HepG2 (cell line): ENCODE measurements at regions not wholly inside any gene's neighbourhood (a gene's known extent, or its start where the extent isn't known, plus 50 kb on each side); places are given as distances from the start of the nearest gene placed in this dataset.

Source experiments
- ATAC-seq: fragments of 200-7000 bp; cut with Tn5 transposase; 3 replicates; pipeline ENCODE4 v1.9.1; 2020; ENCODE audit warnings: mild to moderate bottlenecking, moderate library complexity
- BruUV-seq: library from RNA; stranded (reverse); fragments of 400-500 nt; replicated peaks from 2 replicates; lab custom pipeline; 2021; lab: Mats Ljungman, UMichigan
- CTCF ChIA-PET: fragments of 300-600 bp; formaldehyde crosslinking; extraction: SDS; loops from one replicate; lab custom pipeline; 2021; ENCODE audit warnings: low total read pairs, inconsistent platforms, low intra/inter-chr PET ratio; lab: Yijun Ruan, JAX
- POLR2A ChIA-PET: fragments of 350-600 bp; sonication (Branson Sonifier 250); formaldehyde crosslinking; loops from one replicate; lab custom pipeline; 2020; ENCODE audit warnings: antibody characterized with exemption, inconsistent platforms; lab: Yijun Ruan, JAX
- DNase-seq: peaks from one replicate; pipeline ENCODE4 v3.0.0-alpha.2; 2015; ENCODE audit warnings: low spot score
- FAIRE-seq: peaks from 3 replicates; lab custom pipeline; 2011; peaks lifted over from hg19 to GRCh38; lab: Jason Lieb, UNC
- H2AFZ ChIP-seq: one replicate; pipeline ENCODE4 v1.6.1; 2011; ENCODE audit warnings: low read length, inconsistent platforms
- H3K27ac ChIP-seq: fragments of 300-600 bp; 3 replicates; pipeline ENCODE4 v1.8.0; 2011; ENCODE audit warnings: mixed run types, mild to moderate bottlenecking, mixed read lengths, low read length, inconsistent platforms; ENCODE audit not compliant: insufficient read depth; ENCODE audit errors: extremely low read length
- H3K27me3 ChIP-seq, 2 experiments: fragments of 200-600 bp in 1 of 2; 2 replicates in 1 of 2; 3 replicates in 1 of 2; pipeline versions ENCODE4 v1.6.0 to v1.8.0; 2011; ENCODE audit warnings: low read length in 2 of 2, mild to moderate bottlenecking in 2 of 2, moderate library complexity in 2 of 2, inconsistent platforms in 1 of 2; ENCODE audit not compliant: insufficient read depth in 2 of 2, control insufficient read depth in 1 of 2
- H3K36me3 ChIP-seq, 2 experiments: fragments of 200-600 bp in 1 of 2; replicated peaks in 1 of 2; 2 replicates in 1 of 2; 3 replicates in 1 of 2; pipeline versions ENCODE4 v1.5.1 to v1.8.0; 2011; ENCODE audit warnings: low read length in 2 of 2, inconsistent platforms in 1 of 2; ENCODE audit not compliant: insufficient read depth in 2 of 2, control insufficient read depth in 1 of 2
- H3K4me1 ChIP-seq: 2 replicates; pipeline ENCODE4 v1.5.1; 2012; ENCODE audit warnings: low read length, inconsistent platforms; ENCODE audit not compliant: insufficient read depth
- H3K4me2 ChIP-seq: 2 replicates; pipeline ENCODE4 v1.6.0; 2011; ENCODE audit warnings: low read depth, low read length, inconsistent platforms
- H3K4me3 ChIP-seq, 3 experiments: fragments of 200-600 bp in 1 of 3; sonication (generic), shearing (Covaris generic) in 1 of 3; replicated peaks in 1 of 3; 2 replicates each; pipeline ENCODE4 v1.5.1; 2011 to 2016; ENCODE audit warnings: low read length in 3 of 3, inconsistent platforms in 2 of 3, low read depth in 2 of 3, mild to moderate bottlenecking in 2 of 3, control low read depth in 1 of 3, mixed read lengths in 1 of 3; ENCODE audit not compliant: insufficient read depth in 1 of 3
- H3K79me2 ChIP-seq: one replicate; pipeline ENCODE4 v1.6.1; 2011; ENCODE audit warnings: low read length, inconsistent platforms; ENCODE audit not compliant: insufficient read depth
- H3K9ac ChIP-seq: 2 replicates; pipeline ENCODE4 v1.6.0; 2011; ENCODE audit warnings: mild to moderate bottlenecking, low read depth, low read length, inconsistent platforms; ENCODE audit not compliant: insufficient read depth
- H3K9me3 ChIP-seq: 2 replicates; pipeline ENCODE4 v1.5.1; 2012; ENCODE audit warnings: mild to moderate bottlenecking, low read length
- H4K20me1 ChIP-seq: 2 replicates; pipeline ENCODE4 v1.6.0; 2011; ENCODE audit warnings: inconsistent platforms, mild to moderate bottlenecking, low read length, moderate library complexity; ENCODE audit not compliant: insufficient read depth
- ATF6 ChIP-seq: sonication (generic); formaldehyde crosslinking; conservative IDR thresholded peaks from 2 replicates; pipeline ENCODE4 v1.4.0; 2020; ENCODE audit warnings: missing genetic modification reagents
- CEBPB ChIP-seq: IDR thresholded peaks from 2 replicates; pipeline ENCODE4 v1.6.1; 2011; ENCODE audit warnings: low read depth, low read length, improper control_type of control experiment, borderline replicate concordance
- KLF15 ChIP-seq: sonication (generic); formaldehyde crosslinking; IDR thresholded peaks from 2 replicates; pipeline ENCODE4 v1.8.1; 2023; ENCODE audit warnings: borderline replicate concordance, mild to moderate bottlenecking, inconsistent platforms, missing genetic modification reagents, mixed read lengths
- REPIN1 ChIP-seq: sonication (generic); formaldehyde crosslinking; IDR thresholded peaks from 2 replicates; pipeline ENCODE4 v1.8.0; 2022; ENCODE audit warnings: missing genetic modification reagents, low read depth, mild to moderate bottlenecking, borderline replicate concordance
- SP4 ChIP-seq: sonication (generic); formaldehyde crosslinking; IDR thresholded peaks from 2 replicates; pipeline ENCODE4 v1.8.1; 2023; ENCODE audit warnings: mild to moderate bottlenecking, missing genetic modification reagents
- ZNF569 ChIP-seq: sonication (generic); formaldehyde crosslinking; IDR thresholded peaks from 2 replicates; pipeline ENCODE4 v1.5.0; 2020; ENCODE audit warnings: mild to moderate bottlenecking, missing genetic modification reagents, moderate library complexity, borderline replicate concordance
- WGBS: methylation state at CpG from one replicate; pipeline ENCODE4 v1.1.6; 2017; ENCODE audit warnings: low lambda C conversion rate; 5-methylcytosine and 5-hydroxymethylcytosine counted together
- in situ Hi-C: cut with HindIII; loops from 2 replicates; pipeline ENCODE4 v1.10.0; 2017; ENCODE audit warnings: low pct_unique_long_range_greater_than_20kb; ENCODE audit not compliant: extremely low pct_ligation_motif_present
- intact Hi-C: fragments of 100-400 bp; cut with micrococcal nuclease; formaldehyde crosslinking; loops from one replicate; pipeline ENCODE4 v1.10.0; 2022; ENCODE audit not compliant: unreplicated experiment
- TF ChIP-seq, protein P1 (sequence below): sonication (generic); formaldehyde crosslinking; IDR thresholded peaks from 2 replicates; pipeline ENCODE4 v1.4.0; 2020; ENCODE audit warnings: mild to moderate bottlenecking, missing genetic modification reagents
- TF ChIP-seq, protein P2 (sequence below), 2 experiments: sonication (generic) in 1 of 2; formaldehyde crosslinking in 1 of 2; IDR thresholded peaks; 2 replicates each; pipeline versions ENCODE4 v1.4.0 to v1.6.1; 2016 to 2020; ENCODE audit warnings: borderline replicate concordance in 1 of 2, low read depth in 1 of 2, mild to moderate bottlenecking in 1 of 2, missing genetic modification reagents in 1 of 2

- Histone ChIP-seq H3K79me2 (no peaks in the 10 kb centered on the region), H2AFZ (no peak overlapping the region), H3K9ac (no peak overlapping the region), H3K27me3 (no peaks in the 10 kb centered on the region), H3K36me3 (no peaks in the 10 kb centered on the region), H3K4me1 (no peaks in the 10 kb centered on the region), H3K9me3 (no peaks in the 10 kb centered on the region), H3K27ac (no peak overlapping the region), H4K20me1 (no peaks in the 10 kb centered on the region), H3K4me3 (no peak overlapping the region), H3K4me2 (no peak overlapping the region)
- no TSS peak for BruUV-seq
- CTCF ChIA-PET, result no interaction called here
- ATAC-seq, result no peak
- 5% methylated on average over 1 of the region's 1 CpG for WGBS
- POLR2A ChIA-PET, result no interaction called here
- intact Hi-C loops (no loop called here), in situ Hi-C loops (no loop called here)
- no peak for DNase-seq
- FAIRE-seq, result no peak
- TF ChIP-seq CEBPB, result peak; percentile 75; the same call in 1 of the 2 replicates
- TF ChIP-seq, protein P1, sequence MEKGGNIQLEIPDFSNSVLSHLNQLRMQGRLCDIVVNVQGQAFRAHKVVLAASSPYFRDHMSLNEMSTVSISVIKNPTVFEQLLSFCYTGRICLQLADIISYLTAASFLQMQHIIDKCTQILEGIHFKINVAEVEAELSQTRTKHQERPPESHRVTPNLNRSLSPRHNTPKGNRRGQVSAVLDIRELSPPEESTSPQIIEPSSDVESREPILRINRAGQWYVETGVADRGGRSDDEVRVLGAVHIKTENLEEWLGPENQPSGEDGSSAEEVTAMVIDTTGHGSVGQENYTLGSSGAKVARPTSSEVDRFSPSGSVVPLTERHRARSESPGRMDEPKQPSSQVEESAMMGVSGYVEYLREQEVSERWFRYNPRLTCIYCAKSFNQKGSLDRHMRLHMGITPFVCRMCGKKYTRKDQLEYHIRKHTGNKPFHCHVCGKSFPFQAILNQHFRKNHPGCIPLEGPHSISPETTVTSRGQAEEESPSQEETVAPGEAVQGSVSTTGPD (CRISPR knock-in tag), result no peak
Observed at GRCh38 chr17:71417142-71417541, 703.7 kb upstream of the SOX9 start.

- POLR2A ChIA-PET, result no interaction called here
- Histone ChIP-seq H3K27me3 (no peaks in the 10 kb centered on the region), H4K20me1 (no peaks in the 10 kb centered on the region), H2AFZ (no peak overlapping the region), H3K4me1 (no peaks in the 10 kb centered on the region), H3K27ac (no peak overlapping the region), H3K4me2 (no peak overlapping the region), H3K9ac (no peak overlapping the region), H3K4me3 (no peak overlapping the region), H3K9me3 (no peaks in the 10 kb centered on the region), H3K79me2 (no peaks in the 10 kb centered on the region), H3K36me3 (no peaks in the 10 kb centered on the region)
- WGBS, result 0% methylated on average over 1 of the region's 1 CpG
- no peak for ATAC-seq
- DNase-seq, result no peak
- in situ Hi-C loops (no loop called here), intact Hi-C loops (no loop called here)
- CTCF ChIA-PET, result no interaction called here
- BruUV-seq, result no TSS peak
- no peak for FAIRE-seq
- TF ChIP-seq, protein P2, sequence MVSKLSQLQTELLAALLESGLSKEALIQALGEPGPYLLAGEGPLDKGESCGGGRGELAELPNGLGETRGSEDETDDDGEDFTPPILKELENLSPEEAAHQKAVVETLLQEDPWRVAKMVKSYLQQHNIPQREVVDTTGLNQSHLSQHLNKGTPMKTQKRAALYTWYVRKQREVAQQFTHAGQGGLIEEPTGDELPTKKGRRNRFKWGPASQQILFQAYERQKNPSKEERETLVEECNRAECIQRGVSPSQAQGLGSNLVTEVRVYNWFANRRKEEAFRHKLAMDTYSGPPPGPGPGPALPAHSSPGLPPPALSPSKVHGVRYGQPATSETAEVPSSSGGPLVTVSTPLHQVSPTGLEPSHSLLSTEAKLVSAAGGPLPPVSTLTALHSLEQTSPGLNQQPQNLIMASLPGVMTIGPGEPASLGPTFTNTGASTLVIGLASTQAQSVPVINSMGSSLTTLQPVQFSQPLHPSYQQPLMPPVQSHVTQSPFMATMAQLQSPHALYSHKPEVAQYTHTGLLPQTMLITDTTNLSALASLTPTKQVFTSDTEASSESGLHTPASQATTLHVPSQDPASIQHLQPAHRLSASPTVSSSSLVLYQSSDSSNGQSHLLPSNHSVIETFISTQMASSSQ (IDR thresholded peaks at IDR 0.05; ENCODE audit: low read depth), result no peak
- TF ChIP-seq, protein P2 (CRISPR knock-in tag; IDR thresholded peaks at IDR 0.05; ENCODE audit: borderline replicate concordance), result no peak
- TF ChIP-seq ATF6 (CRISPR knock-in tag), result no peak
- TF ChIP-seq SP4, result no peak
- no peak for TF ChIP-seq ZNF569 (CRISPR knock-in tag)
- TF ChIP-seq KLF15 (CRISPR knock-in tag), result no peak
- TF ChIP-seq REPIN1 (CRISPR knock-in tag), result no peak
Observed at GRCh38 chr17:71422968-71423367, 697.9 kb upstream of the SOX9 start.
